H9 (cell line): ENCODE measurements at regions not wholly inside any gene's neighbourhood (a gene's known extent, or its start where the extent isn't known, plus 50 kb on each side); places are given as distances from the start of the nearest gene placed in this dataset.

ENCODE experiments used
- DNase-seq: peaks from one replicate; pipeline ENCODE4 v3.0.0-alpha.2; 2017
- H2AFZ ChIP-seq: one replicate; pipeline ENCODE4 v1.6.1; 2013; ENCODE audit warnings: mild to moderate bottlenecking, low read length, control low read depth, moderate library complexity
- H2AK5ac ChIP-seq: 2 replicates; pipeline ENCODE4 v1.6.1; 2013; ENCODE audit warnings: low read length, control low read depth, mixed read lengths; ENCODE audit not compliant: insufficient read length
- H2BK120ac ChIP-seq: one replicate; pipeline ENCODE4 v1.6.1; 2013; ENCODE audit warnings: low read depth, mild to moderate bottlenecking, low read length, control low read depth, inconsistent platforms; ENCODE audit not compliant: poor library complexity, severe bottlenecking
- H2BK12ac ChIP-seq: 2 replicates; pipeline ENCODE4 v1.6.1; 2013; ENCODE audit warnings: low read length, control low read depth, mixed read lengths, low read depth; ENCODE audit not compliant: insufficient read length
- H2BK15ac ChIP-seq: 2 replicates; pipeline ENCODE4 v1.6.1; 2013; ENCODE audit warnings: low read depth, low read length, control low read depth
- H2BK20ac ChIP-seq: one replicate; pipeline ENCODE4 v1.6.1; 2013; ENCODE audit warnings: low read depth, mild to moderate bottlenecking, low read length, control low read depth, inconsistent platforms; ENCODE audit not compliant: poor library complexity, severe bottlenecking
- H2BK5ac ChIP-seq: 2 replicates; pipeline ENCODE4 v1.6.1; 2013; ENCODE audit warnings: low read length, control low read depth, mixed read lengths; ENCODE audit not compliant: insufficient read length
- H3K14ac ChIP-seq: 2 replicates; pipeline ENCODE4 v1.6.1; 2013; ENCODE audit warnings: low read length, control low read depth; ENCODE audit not compliant: insufficient read depth
- H3K18ac ChIP-seq: 2 replicates; pipeline ENCODE4 v1.6.1; 2013; ENCODE audit warnings: low read depth, mild to moderate bottlenecking, mixed read lengths, low read length, control low read depth; ENCODE audit not compliant: insufficient read length
- H3K23ac ChIP-seq: 2 replicates; pipeline ENCODE4 v1.6.1; 2013; ENCODE audit warnings: low read length, control low read depth, mixed read lengths, low read depth; ENCODE audit not compliant: insufficient read length
- H3K23me2 ChIP-seq: 2 replicates; pipeline ENCODE4 v1.6.1; 2013; ENCODE audit warnings: low read depth, mild to moderate bottlenecking, mixed read lengths, low read length, control low read depth; ENCODE audit not compliant: insufficient read length, poor library complexity, severe bottlenecking
- H3K27ac ChIP-seq: 2 replicates; pipeline ENCODE4 v1.5.1; 2013; ENCODE audit warnings: low read length, control low read depth, mixed read lengths, low read depth; ENCODE audit not compliant: insufficient read length
- H3K27me3 ChIP-seq: 2 replicates; pipeline ENCODE4 v1.6.1; 2013; ENCODE audit warnings: low read length, control low read depth, inconsistent platforms; ENCODE audit not compliant: insufficient read depth
- H3K4ac ChIP-seq: 2 replicates; pipeline ENCODE4 v1.6.1; 2013; ENCODE audit warnings: low read depth, mild to moderate bottlenecking, control low read depth, inconsistent platforms, low read length, moderate library complexity
- H3K4me1 ChIP-seq: 2 replicates; pipeline ENCODE4 v1.6.1; 2013; ENCODE audit warnings: low read length, control low read depth, inconsistent platforms; ENCODE audit not compliant: insufficient read depth
- H3K4me2 ChIP-seq: 2 replicates; pipeline ENCODE4 v1.6.1; 2013; ENCODE audit warnings: low read length, control low read depth, mixed read lengths; ENCODE audit not compliant: insufficient read length, insufficient read depth
- H3K56ac ChIP-seq: 2 replicates; pipeline ENCODE4 v1.6.1; 2013; ENCODE audit warnings: low read depth, mild to moderate bottlenecking, mixed read lengths, low read length, control low read depth; ENCODE audit not compliant: insufficient read length
- H3K79me1 ChIP-seq: 2 replicates; pipeline ENCODE4 v1.6.1; 2013; ENCODE audit warnings: low read depth, mild to moderate bottlenecking, moderate library complexity, low read length, control low read depth, inconsistent platforms; ENCODE audit not compliant: insufficient read depth, poor library complexity, severe bottlenecking
- H3K79me2 ChIP-seq: 2 replicates; pipeline ENCODE4 v1.6.1; 2013; ENCODE audit warnings: low read length, control low read depth, inconsistent platforms; ENCODE audit not compliant: insufficient read depth
- H3K9ac ChIP-seq: 2 replicates; pipeline ENCODE4 v1.6.1; 2013; ENCODE audit warnings: low read length, control low read depth, mixed read lengths; ENCODE audit not compliant: insufficient read length; ENCODE audit errors: extremely low read depth
- H3K9me3 ChIP-seq: one replicate; pipeline ENCODE4 v1.6.1; 2013; ENCODE audit warnings: low read depth, low read length, inconsistent platforms; ENCODE audit not compliant: control insufficient read depth
- H3T11ph ChIP-seq: one replicate; pipeline ENCODE4 v1.6.1; 2013; ENCODE audit warnings: mild to moderate bottlenecking, low read length, control low read depth, inconsistent platforms
- H4K20me1 ChIP-seq: one replicate; pipeline ENCODE4 v1.6.1; 2013; ENCODE audit not compliant: control insufficient read depth, insufficient read length, insufficient read depth
- H4K5ac ChIP-seq: 2 replicates; pipeline ENCODE4 v1.6.1; 2013; ENCODE audit warnings: low read depth, mild to moderate bottlenecking, mixed read lengths, low read length, control low read depth; ENCODE audit not compliant: insufficient read length
- H4K8ac ChIP-seq: replicated peaks from 2 replicates; pipeline ENCODE4 v1.6.1; 2013; ENCODE audit warnings: low read length, control low read depth, mixed read lengths, low read depth; ENCODE audit not compliant: insufficient read length
- H4K91ac ChIP-seq: 2 replicates; pipeline ENCODE4 v1.6.1; 2013; ENCODE audit warnings: low read depth, mild to moderate bottlenecking, moderate library complexity, mixed read lengths, low read length, control low read depth; ENCODE audit not compliant: insufficient read length
- H3K27ac Mint-ChIP-seq, 3 experiments: 2 replicates in 2 of 3; 3 replicates in 1 of 3; pipeline ENCODE4 v1.8.0; 2020 to 2021; ENCODE audit warnings: mixed read lengths in 3 of 3, mild to moderate bottlenecking in 1 of 3, moderate library complexity in 1 of 3
- H3K27me3 Mint-ChIP-seq: 2 replicates; pipeline ENCODE4 v1.8.0; 2021; ENCODE audit warnings: low read depth, mild to moderate bottlenecking, moderate library complexity, mixed read lengths
- H3K36me3 Mint-ChIP-seq, 3 experiments: 2 replicates in 2 of 3; 3 replicates in 1 of 3; pipeline ENCODE4 v1.8.0; 2020 to 2021; ENCODE audit warnings: low read depth in 3 of 3, mixed read lengths in 3 of 3; ENCODE audit not compliant: insufficient read depth in 1 of 3
- H3K4me1 Mint-ChIP-seq, 2 experiments: 2 replicates each; pipeline ENCODE4 v1.8.0; 2020; ENCODE audit warnings: mixed read lengths in 2 of 2
- H3K4me3 Mint-ChIP-seq, 2 experiments: 2 replicates in 1 of 2; 3 replicates in 1 of 2; pipeline ENCODE4 v1.8.0; 2020 to 2021; ENCODE audit warnings: mild to moderate bottlenecking in 2 of 2, mixed read lengths in 2 of 2, moderate library complexity in 1 of 2
- H3K9me3 Mint-ChIP-seq, 2 experiments: 2 replicates in 1 of 2; 3 replicates in 1 of 2; pipeline ENCODE4 v1.8.0; 2020; ENCODE audit warnings: mild to moderate bottlenecking in 2 of 2, mixed read lengths in 2 of 2, moderate library complexity in 1 of 2
- CTCF ChIP-seq: fragments of 200-600 bp; sonication (generic); conservative IDR thresholded peaks from 3 replicates; pipeline ENCODE4 v1.8.0; 2021; ENCODE audit warnings: antibody characterized with exemption, mild to moderate bottlenecking
- WGBS: extraction: QIAGEN DNeasy Blood & Tissue Kit; methylation state at CpG from one replicate; pipeline ENCODE4 v1.1.7; 2013; ENCODE audit warnings: missing lambda C conversion rate, low lambda C conversion rate, mixed read lengths; ENCODE audit not compliant: insufficient read length; ENCODE audit errors: extremely low coverage; 5-methylcytosine and 5-hydroxymethylcytosine counted together

GRCh38 chr7:106593028-106593417, 67.9 kb downstream of the CCDC71L start:
- H3K23me2 ChIP-seq: no peaks in the 10 kb centered on the region
- no peaks in the 10 kb centered on the region for H3K9me3 ChIP-seq
- no peak overlapping the region for H3K18ac ChIP-seq
- TF ChIP-seq CTCF: no peak
- H2BK15ac ChIP-seq: no peak overlapping the region
- no CpG with 5 or more reads among the region's 2 CpGs for WGBS
- H3K27ac Mint-ChIP-seq: no peak overlapping the region
- DNase-seq: no peak
- no peaks in the 10 kb centered on the region for H3K79me2 ChIP-seq
- no peak overlapping the region for H3K9ac ChIP-seq
- no peaks in the 10 kb centered on the region for H3K4me1 ChIP-seq
- no peak overlapping the region for H3K4me2 ChIP-seq
- peaks cover 2 to 6% of the 10 kb centered on the region in 2 experiments; a peak in 3 of 5 replicates for H3K9me3 Mint-ChIP-seq
- peaks cover 4% of the 10 kb centered on the region for H3K27me3 Mint-ChIP-seq
- H3K4me1 Mint-ChIP-seq: peaks cover 3 to 8% of the 10 kb centered on the region in 2 experiments; a peak in 2 of 4 replicates
- no peak overlapping the region for H2AK5ac ChIP-seq
- H3K23ac ChIP-seq: no peak overlapping the region
- no peak overlapping the region for H3K4ac ChIP-seq
- no peak overlapping the region for H2AFZ ChIP-seq
- no peak overlapping the region for H4K91ac ChIP-seq
- H3T11ph ChIP-seq: no peak overlapping the region
- no peak overlapping the region for H2BK20ac ChIP-seq
- no peak overlapping the region for H3K27ac ChIP-seq
- H3K4me3 Mint-ChIP-seq: no peak overlapping the region
- H4K8ac ChIP-seq: no peak overlapping the region
- no peaks in the 10 kb centered on the region for H3K27me3 ChIP-seq
- H4K20me1 ChIP-seq: no peaks in the 10 kb centered on the region
- no peak overlapping the region for H3K14ac ChIP-seq
- no peak overlapping the region for H2BK120ac ChIP-seq
- H3K56ac ChIP-seq: no peak overlapping the region
- no peak overlapping the region for H2BK5ac ChIP-seq
- no peak overlapping the region for H4K5ac ChIP-seq
- H3K36me3 Mint-ChIP-seq: no peaks in the 10 kb centered on the region; a peak in 1 of 7 replicates
- no peak overlapping the region for H2BK12ac ChIP-seq
- H3K79me1 ChIP-seq: no peaks in the 10 kb centered on the region
